ENCODE measurements at regions not wholly inside any gene's neighbourhood (a gene's known extent, or its start where the extent isn't known, plus 50 kb on each side); places are given as distances from the start of the nearest gene placed in this dataset.

GRCh38 chr15:38073178-38073946, 138.9 kb downstream of the TMCO5A start:
- DNase-seq = no peak

- DNase-seq = no peak
Measured at GRCh38 chr15:38074029-38074428, 139.6 kb downstream of the TMCO5A start.

- DNase-seq = no peak
Measured at GRCh38 chr15:38075466-38075865, 141.0 kb downstream of the TMCO5A start.

- no peak for DNase-seq
Measured at GRCh38 chr15:38076786-38077185, 142.3 kb downstream of the TMCO5A start.

GRCh38 chr15:38079236-38079635, 144.8 kb downstream of the TMCO5A start:
- DNase-seq = no peak

GRCh38 chr15:38080651-38081275, 146.3 kb downstream of the TMCO5A start:
- DNase-seq = no peak

- DNase-seq = peak; percentile 18 to 30
Measured at GRCh38 chr15:38084289-38084688, 149.8 kb downstream of the TMCO5A start.

GRCh38 chr15:38085114-38085513, 150.7 kb downstream of the TMCO5A start:
- peak; percentile 23 to 50 for DNase-seq

GRCh38 chr15:38085931-38086568, 151.6 kb downstream of the TMCO5A start:
- DNase-seq = no peak

- no peak for DNase-seq
Measured at GRCh38 chr15:38086611-38087010, 152.2 kb downstream of the TMCO5A start.

- DNase-seq = no peak
Measured at GRCh38 chr15:38088971-38089370, 154.5 kb downstream of the TMCO5A start.

- DNase-seq = no peak
Measured at GRCh38 chr15:38090223-38090622, 155.8 kb downstream of the TMCO5A start.

GRCh38 chr15:38090678-38091077, 156.2 kb downstream of the TMCO5A start:
- DNase-seq = no peak

- DNase-seq = no peak
Measured at GRCh38 chr15:38091078-38091645, 156.7 kb downstream of the TMCO5A start.

- DNase-seq = no peak
Measured at GRCh38 chr15:38093931-38094330, 158.7 kb upstream of the SPRED1 start.

GRCh38 chr15:38102972-38103371, 149.7 kb upstream of the SPRED1 start:
- no peak for DNase-seq

GRCh38 chr15:38103564-38103963, 149.1 kb upstream of the SPRED1 start:
- DNase-seq = no peak

- no peak for DNase-seq
Measured at GRCh38 chr15:38111070-38111469, 141.6 kb upstream of the SPRED1 start.

GRCh38 chr15:38112406-38112805, 140.2 kb upstream of the SPRED1 start:
- DNase-seq = no peak

- no peak for DNase-seq
Measured at GRCh38 chr15:38115121-38115520, 137.5 kb upstream of the SPRED1 start.

GRCh38 chr15:38117781-38118180, 134.9 kb upstream of the SPRED1 start:
- no peak for DNase-seq

- peak in 1 of 2 donors; percentile 45 for DNase-seq
Measured at GRCh38 chr15:38119865-38120264, 132.8 kb upstream of the SPRED1 start.

GRCh38 chr15:38127306-38127771, 125.3 kb upstream of the SPRED1 start:
- DNase-seq = no peak

GRCh38 chr15:38128341-38128781, 124.3 kb upstream of the SPRED1 start:
- DNase-seq = no peak
